ENCODE measurements at regions not wholly inside any gene's neighbourhood (a gene's known extent, or its start where the extent isn't known, plus 50 kb on each side); places are given as distances from the start of the nearest gene placed in this dataset.

DNA sequence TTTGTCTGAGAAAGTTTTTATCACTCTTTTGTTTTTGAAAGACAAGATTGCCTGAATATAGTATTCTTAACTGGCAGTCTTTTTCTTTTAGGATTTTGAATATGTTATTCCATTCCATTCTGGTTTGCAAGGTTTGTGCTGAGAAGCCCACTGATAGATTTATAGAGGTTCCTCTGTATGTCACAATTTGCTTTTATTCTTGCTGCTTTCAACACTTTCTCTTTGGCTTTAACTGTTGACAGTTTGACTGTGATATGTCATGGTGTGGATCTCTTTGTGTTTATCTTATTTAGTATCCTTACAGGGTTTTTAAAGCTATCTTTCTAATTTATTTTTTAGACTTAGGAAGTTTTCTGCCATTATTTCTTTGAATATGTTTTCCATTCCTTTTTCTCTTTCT lies 331.2 kb upstream of the ATP11B start:
- no peak for DNase-seq (ENCODE audit: low spot score)

- DNase-seq (ENCODE audit: low spot score) = no peak
These were observed 328.7 kb upstream of the ATP11B start for GRCh38 chr3:182464513-182465145.

GRCh38 chr3:182465301-182466185 lies 327.8 kb upstream of the ATP11B start:
- no peak for DNase-seq (ENCODE audit: low spot score)

DNA sequence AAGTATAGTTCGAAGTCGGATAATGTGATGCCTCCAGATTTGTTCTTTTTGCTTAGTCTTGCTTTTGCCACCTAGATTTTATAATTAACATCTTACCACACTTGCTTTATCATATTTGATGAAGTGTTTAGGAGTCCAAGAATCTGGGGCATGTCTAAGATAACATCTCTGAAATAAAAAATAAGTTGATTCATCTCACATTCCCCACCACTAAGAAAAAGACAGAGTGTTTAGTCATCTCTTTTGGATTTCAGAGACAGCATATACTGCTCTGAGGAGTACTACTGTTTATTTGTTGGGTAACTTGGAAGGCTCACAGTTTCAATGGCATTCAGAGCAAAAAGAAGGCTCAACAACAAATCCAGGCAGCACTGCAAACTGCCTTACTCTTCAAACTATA lies 324.2 kb upstream of the ATP11B start:
- no peak for DNase-seq (ENCODE audit: low spot score)

DNA sequence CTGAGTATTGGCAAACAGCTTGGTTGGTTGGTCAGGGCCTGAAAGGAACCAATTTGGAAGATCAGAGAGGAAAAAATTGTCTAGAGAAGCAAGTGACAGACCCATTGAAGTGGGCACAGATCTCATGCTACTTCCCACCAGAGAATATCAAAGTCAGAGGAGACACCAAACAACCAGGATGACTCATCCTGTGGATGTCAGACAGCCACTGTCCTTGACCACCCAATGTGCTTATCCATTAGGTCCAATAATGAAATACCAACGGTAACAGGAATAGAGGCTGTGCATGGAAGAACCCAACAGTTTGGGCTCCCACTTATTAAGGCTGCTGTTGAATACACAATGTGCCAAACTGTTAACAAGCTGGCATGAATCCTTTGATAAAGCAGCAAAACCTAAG lies 323.1 kb upstream of the ATP11B start:
- DNase-seq (ENCODE audit: low spot score) = no peak

DNA sequence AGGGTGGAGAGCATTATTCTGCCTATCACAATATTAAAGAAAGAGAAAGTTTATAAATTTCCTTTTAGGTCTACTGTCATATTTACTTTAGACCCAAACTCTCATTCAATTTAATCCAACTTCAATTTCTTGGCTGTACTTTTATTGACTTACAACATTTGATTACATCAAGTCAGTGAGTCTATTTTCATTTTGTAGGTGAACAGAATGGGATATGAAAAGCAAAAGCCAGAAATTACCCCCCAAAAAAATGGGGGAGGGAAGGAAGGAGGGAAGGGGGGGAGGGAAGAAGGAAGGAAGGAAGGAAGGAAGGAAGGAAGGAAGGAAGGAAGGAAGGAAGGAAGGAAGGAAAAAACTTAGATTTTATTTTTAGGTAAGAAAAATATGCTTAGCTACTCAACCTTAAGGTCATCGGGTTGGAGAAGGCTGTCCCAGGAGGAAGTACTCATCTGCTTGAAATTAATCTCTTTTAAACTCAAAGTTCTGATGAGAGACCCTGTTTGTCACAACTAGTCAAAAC lies 320.1 kb upstream of the ATP11B start:
- no peak for DNase-seq (ENCODE audit: low spot score)

DNA sequence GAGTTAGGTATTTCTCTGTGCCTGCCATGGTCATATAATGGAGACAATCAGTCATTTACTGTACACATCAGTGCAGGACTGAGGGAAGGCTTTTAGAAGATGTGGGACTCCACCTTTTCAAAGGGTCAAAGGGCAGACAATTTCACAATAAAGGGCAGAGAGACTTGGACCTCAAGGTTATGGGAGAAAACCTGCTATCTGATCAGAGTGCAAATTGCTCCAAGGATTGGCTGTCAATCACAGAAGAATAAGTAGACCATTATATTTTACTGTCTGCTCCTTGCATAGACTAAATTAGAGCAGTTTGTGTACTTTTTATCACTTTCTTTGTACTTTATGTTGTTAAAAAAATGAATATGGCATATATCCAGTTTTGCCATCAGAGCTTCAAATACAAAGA lies 314.9 kb upstream of the ATP11B start:
- DNase-seq (ENCODE audit: low spot score) = no peak

DNA sequence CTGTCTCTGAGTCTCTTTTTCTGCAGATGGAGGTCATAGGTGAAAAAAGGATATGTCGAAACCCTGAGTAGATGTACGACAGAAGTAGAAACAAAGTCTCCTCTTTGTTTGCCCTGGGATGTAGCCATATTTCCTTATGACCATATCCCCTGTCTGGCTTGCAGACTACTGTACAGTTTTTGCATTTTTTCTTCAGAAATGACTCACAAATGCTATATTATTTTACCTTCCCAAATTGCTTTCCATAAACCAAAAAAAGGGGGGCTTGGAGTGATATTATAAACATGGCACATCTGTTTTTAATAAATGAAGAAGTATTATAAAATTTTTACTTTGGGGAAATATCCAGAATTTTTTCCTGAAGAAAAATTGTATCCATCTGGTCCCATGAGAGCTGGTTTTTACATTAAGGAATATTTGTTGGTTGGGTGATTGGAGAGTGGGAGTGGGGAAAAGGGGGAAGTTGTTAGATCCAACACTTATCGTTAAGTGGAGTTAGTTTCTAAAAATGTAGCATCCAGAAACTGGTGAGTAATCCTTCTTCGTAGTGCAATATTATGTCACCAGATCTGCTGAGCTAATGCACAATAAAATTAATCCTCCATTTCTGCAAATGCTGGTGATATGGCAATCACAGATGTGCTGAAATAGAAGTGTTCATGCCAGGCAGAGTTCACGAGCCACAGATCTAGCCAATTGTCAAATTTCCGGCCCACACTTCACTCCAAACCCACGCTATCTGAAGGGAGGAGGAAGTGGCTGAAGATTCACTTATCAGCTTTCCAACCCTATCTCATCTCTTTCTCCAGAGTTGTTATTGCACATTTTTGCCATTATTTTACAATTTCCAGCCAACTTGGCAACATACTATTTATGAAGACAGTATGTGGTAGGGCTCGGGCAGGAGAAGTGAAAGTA lies 313.6 kb upstream of the ATP11B start:
- no peak for DNase-seq (ENCODE audit: low spot score)

DNA sequence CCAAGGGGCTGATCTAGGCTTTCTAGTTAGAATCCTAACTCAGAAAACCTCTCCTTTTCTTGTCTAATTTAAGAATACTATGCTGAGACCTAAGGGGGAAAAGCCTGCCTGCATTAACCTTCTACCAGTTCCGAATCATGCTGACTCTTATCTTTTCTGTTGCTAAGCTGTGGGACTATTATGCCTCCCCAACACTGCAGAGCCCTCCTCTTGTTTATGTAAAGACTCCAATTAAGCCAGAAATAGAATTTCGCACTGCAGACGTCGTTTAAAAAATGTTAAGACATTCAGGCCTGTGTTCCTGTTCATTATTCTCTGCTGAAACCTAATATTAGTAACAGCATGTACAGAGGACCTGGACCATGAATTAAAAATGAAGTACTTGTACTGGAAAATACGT lies 310.6 kb upstream of the ATP11B start:
- no peak for DNase-seq (ENCODE audit: low spot score)

DNA sequence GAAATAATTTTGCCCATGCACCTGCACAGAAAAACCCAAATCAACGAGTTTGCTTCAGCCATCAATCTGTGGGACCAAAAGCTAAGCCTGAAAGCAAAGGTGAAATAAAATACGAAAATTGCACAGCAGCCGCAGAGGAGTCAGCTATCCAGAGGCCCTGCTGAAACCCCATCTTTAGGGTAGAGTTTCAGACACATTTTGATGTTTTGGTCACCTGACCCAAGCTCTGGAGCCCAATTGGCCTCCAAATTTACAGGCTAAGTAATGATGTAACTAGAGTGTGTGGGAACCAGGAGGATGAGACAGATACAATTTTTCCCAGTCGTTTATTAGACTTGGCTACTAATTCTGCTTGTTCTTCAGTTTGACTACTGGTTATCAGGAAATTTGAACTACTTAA lies 308.6 kb upstream of the ATP11B start:
- no peak for DNase-seq (ENCODE audit: low spot score)

- no peak for DNase-seq (ENCODE audit: low spot score)
These were observed 308.0 kb upstream of the ATP11B start for GRCh38 chr3:182485301-182485700.

DNA sequence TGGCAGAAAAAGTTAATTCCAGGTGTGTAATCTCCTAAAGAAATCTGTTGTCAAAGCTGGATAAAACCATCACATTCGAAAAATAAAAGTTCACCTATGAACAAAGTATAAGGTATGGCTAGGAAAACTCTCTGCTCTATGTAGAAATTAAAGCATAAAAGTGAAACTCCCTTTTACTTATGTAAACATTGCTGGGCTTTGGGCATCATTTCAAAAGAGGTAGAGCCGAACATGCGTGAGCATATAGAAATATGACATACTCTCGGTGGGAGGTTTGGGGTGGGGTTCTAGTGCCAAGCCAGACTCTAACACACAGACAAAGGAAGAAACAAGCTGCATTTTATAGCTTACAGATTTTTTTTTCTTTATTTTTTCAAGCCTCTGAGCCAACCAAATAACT lies 306.8 kb upstream of the ATP11B start:
- DNase-seq (ENCODE audit: low spot score) = no peak

DNA sequence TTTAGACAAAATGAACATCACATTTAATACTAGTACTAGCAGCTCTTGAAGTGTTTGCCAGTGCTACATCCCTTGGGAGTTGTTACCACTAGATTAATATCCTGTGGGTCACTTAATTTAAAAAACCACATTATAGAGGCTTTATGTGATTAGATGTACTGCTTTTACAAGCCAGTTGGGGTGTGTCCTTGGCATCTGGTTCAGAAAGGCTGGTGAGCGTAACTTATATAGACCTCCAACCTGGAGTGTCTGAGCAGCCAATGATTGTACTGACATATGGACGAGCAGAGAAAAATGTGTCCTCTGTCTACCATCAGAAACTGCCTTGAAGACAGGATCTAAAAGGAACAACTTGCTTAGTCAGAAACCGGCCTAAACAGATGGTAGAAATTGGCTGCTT lies 306.2 kb upstream of the ATP11B start:
- DNase-seq (ENCODE audit: low spot score) = no peak

- no peak for DNase-seq (ENCODE audit: low spot score)
These were observed 305.7 kb upstream of the ATP11B start for GRCh38 chr3:182487611-182488010.

- no peak for DNase-seq (ENCODE audit: low spot score)
These were observed 302.5 kb upstream of the ATP11B start for GRCh38 chr3:182490596-182491491.

GRCh38 chr3:182491577-182491976 lies 301.7 kb upstream of the ATP11B start:
- no peak for DNase-seq (ENCODE audit: low spot score)

DNA sequence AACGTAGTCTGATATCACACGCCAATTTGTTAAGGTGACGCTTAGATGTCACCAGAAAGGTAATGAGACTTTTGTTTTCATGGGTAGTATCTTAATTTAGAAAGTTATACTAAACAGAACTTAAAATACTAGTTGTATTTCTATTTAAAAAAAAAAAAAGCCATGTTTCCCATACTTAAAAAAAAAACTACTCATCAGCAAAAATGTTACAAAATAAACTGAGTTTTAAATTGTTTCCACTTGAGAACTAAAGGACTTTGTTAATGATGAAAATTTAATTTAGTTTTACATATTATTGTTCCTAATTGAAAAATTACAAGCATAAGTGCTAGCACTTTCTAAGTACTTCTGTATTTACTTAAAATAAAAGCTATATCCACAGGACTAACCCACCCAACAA lies 300.8 kb upstream of the ATP11B start:
- DNase-seq (ENCODE audit: low spot score) = no peak

DNA sequence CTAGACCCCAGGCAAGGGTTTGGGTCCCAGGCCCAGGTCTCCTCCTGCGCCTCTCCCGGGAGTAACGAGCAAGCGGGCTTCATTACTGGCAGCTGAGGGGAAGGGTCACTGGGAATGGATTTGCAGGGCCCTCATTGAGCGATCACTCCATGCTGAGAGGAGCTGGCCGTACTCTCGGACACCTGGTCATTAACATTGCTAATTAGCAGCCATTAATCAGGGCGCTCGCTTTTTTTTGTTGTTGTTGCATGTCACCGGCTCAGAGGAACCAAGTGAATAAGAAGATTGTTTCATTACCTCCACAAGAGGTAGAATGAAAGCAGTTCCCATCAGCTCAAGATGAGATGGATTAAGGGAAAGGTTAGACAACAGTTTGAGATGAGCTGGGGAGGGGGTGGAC lies 293.0 kb upstream of the ATP11B start:
- DNase-seq (ENCODE audit: low spot score) = no peak

DNA sequence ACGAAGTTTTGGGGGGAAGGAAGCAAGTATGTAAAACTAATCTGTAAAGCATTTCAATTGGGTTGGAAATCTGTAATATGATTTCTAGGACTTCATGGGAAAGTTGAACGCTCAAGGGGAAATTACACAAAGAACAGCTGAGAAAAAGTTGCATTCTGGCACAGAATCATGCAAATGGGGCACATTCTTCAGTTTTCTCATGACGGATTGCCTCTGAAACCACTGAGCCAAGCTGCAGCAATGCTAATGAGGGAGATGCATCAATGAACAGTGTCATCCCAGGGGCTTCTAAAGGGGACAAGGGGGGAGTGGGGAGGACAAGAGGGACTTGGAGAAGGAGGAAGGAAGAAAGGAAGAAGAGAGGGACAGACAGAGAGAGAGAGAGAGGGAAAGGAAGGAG lies 291.4 kb upstream of the ATP11B start:
- DNase-seq (ENCODE audit: low spot score) = no peak

- DNase-seq (ENCODE audit: low spot score) = no peak
These were observed 289.9 kb upstream of the ATP11B start for GRCh38 chr3:182503401-182503800.

- no peak for DNase-seq (ENCODE audit: low spot score)
These were observed 284.2 kb upstream of the ATP11B start for GRCh38 chr3:182508919-182509711.
